ENCODE measurements at regions not wholly inside any gene's neighbourhood (a gene's known extent, or its start where the extent isn't known, plus 50 kb on each side); places are given as distances from the start of the nearest gene placed in this dataset.

- peak; percentile 38 for DNase-seq
Observed at GRCh38 chr16:86664522-86665318, 86.4 kb downstream of the FOXL1 start.

- no peak for DNase-seq
Observed at GRCh38 chr16:86665319-86665675, 86.9 kb downstream of the FOXL1 start.

GRCh38 chr16:86665929-86666328 lies 87.6 kb downstream of the FOXL1 start:
- DNase-seq = no peak

GRCh38 chr16:86667035-86667434 lies 88.7 kb downstream of the FOXL1 start:
- DNase-seq = no peak

- no peak for DNase-seq
Observed at GRCh38 chr16:86668136-86668910, 90.0 kb downstream of the FOXL1 start.

- DNase-seq = no peak
Observed at GRCh38 chr16:86669285-86669805, 91.0 kb downstream of the FOXL1 start.

GRCh38 chr16:86669937-86670749 lies 91.8 kb downstream of the FOXL1 start:
- DNase-seq = no peak

GRCh38 chr16:86670750-86671234 lies 92.4 kb downstream of the FOXL1 start:
- no peak for DNase-seq

GRCh38 chr16:86671486-86672178 lies 93.3 kb downstream of the FOXL1 start:
- DNase-seq = no peak

- no peak for DNase-seq
Observed at GRCh38 chr16:86672179-86672863, 94.0 kb downstream of the FOXL1 start.

GRCh38 chr16:86673090-86673955 lies 95.0 kb downstream of the FOXL1 start:
- no peak for DNase-seq

- DNase-seq = no peak
Observed at GRCh38 chr16:86673956-86674453, 95.7 kb downstream of the FOXL1 start.

- no peak for DNase-seq
Observed at GRCh38 chr16:86676254-86676670, 97.9 kb downstream of the FOXL1 start.

- no peak for DNase-seq
Observed at GRCh38 chr16:86679490-86679889, 101.1 kb downstream of the FOXL1 start.

- no peak for DNase-seq
Observed at GRCh38 chr16:86680162-86680561, 101.8 kb downstream of the FOXL1 start.

- DNase-seq = no peak
Observed at GRCh38 chr16:86680661-86681030, 102.3 kb downstream of the FOXL1 start.

GRCh38 chr16:86681031-86681756 lies 102.8 kb downstream of the FOXL1 start:
- DNase-seq = no peak

GRCh38 chr16:86681757-86682106 lies 103.4 kb downstream of the FOXL1 start:
- no peak for DNase-seq

GRCh38 chr16:86682219-86682904 lies 104.0 kb downstream of the FOXL1 start:
- no peak for DNase-seq
